HG02852 (cell line): ENCODE measurements at regions not wholly inside any gene's neighbourhood (a gene's known extent, or its start where the extent isn't known, plus 50 kb on each side); places are given as distances from the start of the nearest gene placed in this dataset.

ENCODE experiments used
- ATAC-seq: cut with Tn5 transposase; IDR thresholded peaks from one replicate; pipeline ENCODE4 v1.9.1; 2021; ENCODE audit warnings: mild to moderate bottlenecking, moderate library complexity; ENCODE audit not compliant: unreplicated experiment

- no peak for ATAC-seq
Observed at GRCh38 chr2:191604154-191604553, 73.8 kb upstream of the NABP1 start.

GRCh38 chr2:191607096-191607495 is 70.8 kb upstream of the NABP1 start:
- no peak for ATAC-seq

GRCh38 chr2:191610756-191611155 is 67.2 kb upstream of the NABP1 start:
- ATAC-seq, result no peak

- ATAC-seq, result peak; percentile 98
Observed at GRCh38 chr2:191611614-191612013, 66.3 kb upstream of the NABP1 start.

GRCh38 chr2:191612496-191612895 is 65.4 kb upstream of the NABP1 start:
- no peak for ATAC-seq

- no peak for ATAC-seq
Observed at GRCh38 chr2:191614759-191615158, 63.2 kb upstream of the NABP1 start.

- no peak for ATAC-seq
Observed at GRCh38 chr2:191615596-191615995, 62.3 kb upstream of the NABP1 start.

- peak; percentile 86 for ATAC-seq
Observed at GRCh38 chr2:191617575-191617974, 60.4 kb upstream of the NABP1 start.

GRCh38 chr2:191618046-191618780 is 59.7 kb upstream of the NABP1 start:
- ATAC-seq, result peak; percentile 10

- no peak for ATAC-seq
Observed at GRCh38 chr2:191618786-191619185, 59.1 kb upstream of the NABP1 start.

- peak; percentile 21 for ATAC-seq
Observed at GRCh38 chr2:191620144-191620543, 57.8 kb upstream of the NABP1 start.

GRCh38 chr2:191622374-191623320 is 55.3 kb upstream of the NABP1 start:
- no peak for ATAC-seq

- ATAC-seq, result peak; percentile 46
Observed at GRCh38 chr2:191625016-191625415, 52.9 kb upstream of the NABP1 start.

- ATAC-seq, result no peak
Observed at GRCh38 chr2:191625446-191625845, 52.5 kb upstream of the NABP1 start.

GRCh38 chr2:191626497-191627151 is 51.3 kb upstream of the NABP1 start:
- ATAC-seq, result no peak

GRCh38 chr2:191627518-191627917 is 50.4 kb upstream of the NABP1 start:
- ATAC-seq, result no peak
